Muscle layer of colon (tissue), 2 donors: ENCODE measurements at regions not wholly inside any gene's neighbourhood (a gene's known extent, or its start where the extent isn't known, plus 50 kb on each side); places are given as distances from the start of the nearest gene placed in this dataset.

Experiments
- H3K27ac ChIP-seq: one replicate; pipeline ENCODE4 v1.7.0; 2013; ENCODE audit warnings: low read depth, mild to moderate bottlenecking, low read length, moderate library complexity
- H3K27me3 ChIP-seq, 2 donors: one replicate each; pipeline ENCODE4 v1.7.0; 2013; ENCODE audit warnings: low read length in 2 of 2, mild to moderate bottlenecking in 2 of 2; ENCODE audit not compliant: insufficient read depth in 2 of 2, control insufficient read depth in 1 of 2
- H3K36me3 ChIP-seq: one replicate; pipeline ENCODE4 v1.7.0; 2013; ENCODE audit warnings: mild to moderate bottlenecking, low read length; ENCODE audit not compliant: insufficient read depth
- H3K4me1 ChIP-seq: one replicate; pipeline ENCODE4 v1.7.0; 2013; ENCODE audit warnings: mild to moderate bottlenecking, low read length; ENCODE audit not compliant: insufficient read depth
- H3K4me3 ChIP-seq, 2 donors: one replicate each; pipeline ENCODE4 v1.7.0; 2013; ENCODE audit warnings: low read length in 2 of 2, low read depth in 1 of 2, mild to moderate bottlenecking in 1 of 2, moderate library complexity in 1 of 2
- H3K9ac ChIP-seq: one replicate; pipeline ENCODE4 v1.7.0; 2013; ENCODE audit warnings: low read length
- H3K9me3 ChIP-seq: one replicate; pipeline ENCODE4 v1.7.0; 2013; ENCODE audit warnings: mild to moderate bottlenecking, low read length
- donor health status: abdominal sarcoma.
- donor health status: Adenocarcinoma of cecum.

DNA sequence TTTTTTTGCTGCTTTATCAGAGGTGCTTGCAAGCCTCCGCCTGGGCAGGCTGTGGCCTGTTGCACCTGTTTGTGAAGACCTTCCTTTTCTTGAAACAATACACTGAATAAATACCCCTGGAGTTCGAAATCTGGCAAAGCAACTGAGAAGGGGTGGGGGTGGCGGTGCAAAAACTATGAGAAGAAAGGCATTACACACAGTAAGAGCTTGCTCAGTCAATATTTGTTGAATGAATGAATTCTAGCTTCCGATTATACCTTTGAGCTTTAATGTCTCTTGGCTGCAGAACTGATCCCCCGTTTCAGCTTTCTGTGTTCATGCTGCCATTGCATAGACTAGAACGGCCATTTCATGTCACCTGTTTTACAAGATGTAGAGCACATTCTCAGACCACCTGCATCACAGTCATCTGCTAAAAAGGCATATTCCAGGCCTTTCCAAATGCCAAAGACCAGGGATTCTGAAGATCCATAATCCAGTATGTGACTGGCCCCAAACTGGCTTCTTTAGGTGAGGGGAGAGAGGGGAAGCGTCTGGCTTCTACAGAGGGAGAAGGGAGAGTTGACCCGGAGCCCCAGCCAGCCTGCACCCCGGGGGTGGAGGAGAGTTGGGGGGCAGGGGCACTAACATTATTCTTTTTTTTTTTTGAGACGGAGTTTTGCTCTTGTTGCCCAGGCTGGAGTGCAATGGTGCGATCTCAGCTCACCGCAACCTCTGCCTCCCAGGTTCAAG is 111.5 kb downstream of the ETS2 start:
- Histone ChIP-seq H3K27me3 (no peaks in the 10 kb centered on the region), H3K9ac (no peak overlapping the region), H3K9me3 (no peaks in the 10 kb centered on the region), H3K36me3 (no peaks in the 10 kb centered on the region), H3K4me1 (peaks cover 33% of the 10 kb centered on the region), H3K4me3 (no peak overlapping the region), H3K27ac (no peak overlapping the region)

DNA sequence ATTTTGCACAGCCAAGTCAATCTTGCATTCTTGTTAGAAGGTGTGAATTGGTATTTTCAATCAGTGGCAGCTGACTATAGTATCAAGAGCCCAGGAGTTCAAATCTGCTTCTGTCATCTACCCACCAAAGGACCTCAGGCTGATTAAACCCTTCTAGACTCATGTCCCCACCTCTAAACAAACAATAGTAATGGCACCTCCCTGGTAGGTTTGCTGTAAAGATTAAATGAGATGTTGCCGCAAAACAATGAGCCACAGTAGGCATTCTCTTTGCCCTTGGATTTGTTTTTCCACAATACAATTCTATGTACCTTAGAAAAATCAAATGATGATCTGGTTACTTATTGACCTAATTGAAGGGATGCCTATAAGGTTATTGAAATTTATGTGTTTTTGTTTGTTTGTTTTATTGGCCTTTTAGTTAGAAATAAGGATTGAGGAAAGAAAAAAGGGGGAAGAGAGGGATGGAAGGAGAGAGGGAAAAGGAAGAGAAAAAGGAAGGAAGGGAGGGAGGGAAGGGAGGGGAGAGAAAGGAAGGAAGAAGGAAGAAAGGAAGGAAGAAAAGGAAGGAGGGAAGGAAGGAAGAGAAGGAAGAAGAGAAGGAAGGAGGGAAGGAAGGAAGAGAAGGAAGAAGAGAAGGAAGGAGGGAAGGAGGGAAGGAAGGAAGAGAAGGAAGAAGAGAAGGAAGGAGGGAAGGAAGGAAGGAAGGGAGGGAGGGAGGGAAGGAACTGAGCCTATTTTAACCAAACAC is 110.7 kb downstream of the ETS2 start:
- H3K9me3 ChIP-seq: no peaks in the 10 kb centered on the region
- no peaks in the 10 kb centered on the region for H3K36me3 ChIP-seq
- no peak overlapping the region for H3K9ac ChIP-seq
- no peak overlapping the region for H3K4me3 ChIP-seq
- H3K27me3 ChIP-seq: no peaks in the 10 kb centered on the region
- no peak overlapping the region for H3K27ac ChIP-seq
- peaks cover 33% of the 10 kb centered on the region for H3K4me1 ChIP-seq

- no peak overlapping the region for H3K27ac ChIP-seq
- H3K27me3 ChIP-seq: no peaks in the 10 kb centered on the region
- H3K4me1 ChIP-seq: peaks cover 25% of the 10 kb centered on the region
- no peak overlapping the region for H3K9ac ChIP-seq
- H3K4me3 ChIP-seq: no peak overlapping the region
- no peaks in the 10 kb centered on the region for H3K9me3 ChIP-seq
- no peaks in the 10 kb centered on the region for H3K36me3 ChIP-seq
Observed at GRCh38 chr21:38915546-38915945, 109.8 kb downstream of the ETS2 start.

- Histone ChIP-seq H3K9me3 (no peaks in the 10 kb centered on the region), H3K36me3 (no peaks in the 10 kb centered on the region), H3K4me3 (no peak overlapping the region), H3K27me3 (no peaks in the 10 kb centered on the region), H3K9ac (peak overlapping the region; percentile 4), H3K4me1 (peaks cover 23% of the 10 kb centered on the region), H3K27ac (no peak overlapping the region)
Observed at GRCh38 chr21:38914528-38915293, 109.0 kb downstream of the ETS2 start.

- Histone ChIP-seq H3K36me3 (no peaks in the 10 kb centered on the region), H3K27ac (no peak overlapping the region), H3K9me3 (no peaks in the 10 kb centered on the region), H3K9ac (peak overlapping the region; percentile 4), H3K4me1 (peaks cover 23% of the 10 kb centered on the region), H3K4me3 (peak overlapping the region in 1 of 2 donors; percentile 30), H3K27me3 (no peaks in the 10 kb centered on the region)
Observed at GRCh38 chr21:38913893-38914527, 108.3 kb downstream of the ETS2 start.

- Histone ChIP-seq H3K4me1 (peaks cover 23% of the 10 kb centered on the region), H3K9ac (peak overlapping the region; percentile 4), H3K27me3 (no peaks in the 10 kb centered on the region), H3K27ac (peak overlapping the region; percentile 68), H3K36me3 (no peaks in the 10 kb centered on the region), H3K9me3 (no peaks in the 10 kb centered on the region), H3K4me3 (peak overlapping the region in 1 of 2 donors; percentile 44)
Observed at GRCh38 chr21:38913120-38913892, 107.6 kb downstream of the ETS2 start.

GRCh38 chr21:38912789-38913119 is 107.0 kb downstream of the ETS2 start:
- Histone ChIP-seq H3K4me1 (peaks cover 27% of the 10 kb centered on the region), H3K9ac (no peak overlapping the region), H3K27me3 (no peaks in the 10 kb centered on the region), H3K4me3 (peak overlapping the region in 1 of 2 donors; percentile 44), H3K9me3 (no peaks in the 10 kb centered on the region), H3K27ac (peak overlapping the region; percentile 68), H3K36me3 (no peaks in the 10 kb centered on the region)

GRCh38 chr21:38912102-38912629 is 106.4 kb downstream of the ETS2 start:
- H3K36me3 ChIP-seq: no peaks in the 10 kb centered on the region
- no peak overlapping the region for H3K4me3 ChIP-seq
- H3K9me3 ChIP-seq: no peaks in the 10 kb centered on the region
- peaks cover 31% of the 10 kb centered on the region for H3K4me1 ChIP-seq
- H3K27ac ChIP-seq: peak overlapping the region; percentile 68
- no peaks in the 10 kb centered on the region for H3K27me3 ChIP-seq
- no peak overlapping the region for H3K9ac ChIP-seq

- Histone ChIP-seq H3K4me3 (no peak overlapping the region), H3K27me3 (no peaks in the 10 kb centered on the region), H3K36me3 (no peaks in the 10 kb centered on the region), H3K9me3 (no peaks in the 10 kb centered on the region), H3K9ac (no peak overlapping the region), H3K4me1 (peaks cover 35% of the 10 kb centered on the region), H3K27ac (no peak overlapping the region)
Observed at GRCh38 chr21:38911484-38912101, 105.9 kb downstream of the ETS2 start.

- H3K9me3 ChIP-seq: no peaks in the 10 kb centered on the region
- H3K9ac ChIP-seq: no peak overlapping the region
- H3K27me3 ChIP-seq: no peaks in the 10 kb centered on the region
- H3K4me3 ChIP-seq: no peak overlapping the region
- no peaks in the 10 kb centered on the region for H3K36me3 ChIP-seq
- peaks cover 37% of the 10 kb centered on the region for H3K4me1 ChIP-seq
- peak overlapping the region; percentile 41 for H3K27ac ChIP-seq
Observed at GRCh38 chr21:38910390-38911067, 104.8 kb downstream of the ETS2 start.
